ENCODE measurements at regions not wholly inside any gene's neighbourhood (a gene's known extent, or its start where the extent isn't known, plus 50 kb on each side); places are given as distances from the start of the nearest gene placed in this dataset.

DNA sequence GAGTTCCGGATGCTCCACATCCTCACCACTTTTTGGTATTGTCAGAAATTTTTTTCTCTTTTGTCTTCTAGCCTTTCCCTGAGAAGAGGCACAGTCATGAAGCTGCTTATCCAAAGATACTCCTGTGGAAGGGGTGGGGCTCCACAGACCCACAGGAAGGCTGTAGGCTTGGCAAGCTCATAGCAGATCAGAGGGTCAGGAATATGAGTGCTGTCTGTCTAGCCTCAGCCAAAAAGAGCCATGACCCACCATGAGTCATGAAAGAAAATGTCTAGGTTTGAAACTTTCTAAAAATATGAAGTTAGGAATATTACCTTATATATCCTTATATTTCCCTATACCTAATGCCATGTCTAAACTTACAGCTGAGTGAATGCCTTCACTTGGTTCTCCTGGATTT lies 118.2 kb upstream of the THBS1 start:
- no peak overlapping the region for H3K56ac ChIP-seq (replicated peaks; ENCODE audit: insufficient read length, low read depth, low read length)
- TF ChIP-seq, protein P1, sequence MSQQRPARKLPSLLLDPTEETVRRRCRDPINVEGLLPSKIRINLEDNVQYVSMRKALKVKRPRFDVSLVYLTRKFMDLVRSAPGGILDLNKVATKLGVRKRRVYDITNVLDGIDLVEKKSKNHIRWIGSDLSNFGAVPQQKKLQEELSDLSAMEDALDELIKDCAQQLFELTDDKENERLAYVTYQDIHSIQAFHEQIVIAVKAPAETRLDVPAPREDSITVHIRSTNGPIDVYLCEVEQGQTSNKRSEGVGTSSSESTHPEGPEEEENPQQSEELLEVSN (IDR thresholded peaks at IDR 0.05): no peak
- no peak for TF ChIP-seq EP300 (IDR thresholded peaks at IDR 0.05; ENCODE audit: borderline replicate concordance in 1 of 2, low read depth in 2 of 2, low read length in 2 of 2)
- no peak for TF ChIP-seq KDM1A (IDR thresholded peaks at IDR 0.05; ENCODE audit: borderline replicate concordance, low read length)
- TF ChIP-seq JUN (IDR thresholded peaks at IDR 0.05; ENCODE audit: low read depth, low read length): no peak
- no peak for TF ChIP-seq SP2 (IDR thresholded peaks at IDR 0.05; ENCODE audit: low read length)
- no peak for TF ChIP-seq BRCA1 (IDR thresholded peaks at IDR 0.05; ENCODE audit: low read depth, low read length)
- no peaks in the 10 kb centered on the region for H3K23me2 ChIP-seq (ENCODE audit: low read depth, low read length)
- FAIRE-seq (no peak), DNase-seq (ENCODE audit: low read depth in 1 of 2, low spot score in 2 of 2) (no peak)
- H2BK5ac ChIP-seq (ENCODE audit: low read depth, low read length): no peak overlapping the region
- POLR2A ChIA-PET (ENCODE audit: partially characterized antibody): no interaction called here
- no peak overlapping the region for H2BK15ac ChIP-seq (ENCODE audit: low read length)
- H2AK5ac ChIP-seq (ENCODE audit: low read depth, low read length): no peak overlapping the region
- H2BK120ac ChIP-seq (replicated peaks; ENCODE audit: low read depth, low read length): no peak overlapping the region
- H4K91ac ChIP-seq (replicated peaks; ENCODE audit: insufficient read length, low read length): no peak overlapping the region
- H3K4me1 ChIP-seq (replicated peaks in 1 of 4; ENCODE audit: control insufficient read depth in 3 of 4, insufficient read depth in 4 of 4, low read length in 3 of 4): no peaks in the 10 kb centered on the region; a peak in 1 of 7 replicates
- H3K4me3 ChIP-seq (ENCODE audit: extremely low read depth in 1 of 4, insufficient read depth in 2 of 4, low read depth in 3 of 4, low read length in 4 of 4): no peak overlapping the region
- CTCF ChIA-PET (ENCODE audit: partially characterized antibody): interaction anchor here (1.0 to 1.5 kb wide), 2 partner anchors 11 to 97 kb away, joined by 3 read pairs; no protein-coding TSS in a partner anchor
- H2BK12ac ChIP-seq (ENCODE audit: low read depth, low read length): no peak overlapping the region
- no peak overlapping the region for H3K4me2 ChIP-seq (ENCODE audit: insufficient read depth in 1 of 2, low read depth in 2 of 2, low read length in 2 of 2)
- H3K36me3 ChIP-seq (ENCODE audit: control insufficient read depth in 2 of 4, insufficient read depth in 4 of 4, low read length in 3 of 4): no peaks in the 10 kb centered on the region
- no peak overlapping the region for H3K18ac ChIP-seq (ENCODE audit: extremely low read depth, low read length)
- no peaks in the 10 kb centered on the region for H3K79me1 ChIP-seq (ENCODE audit: low read depth, low read length)
- no peak overlapping the region for H4K5ac ChIP-seq (ENCODE audit: insufficient read length, low read depth, low read length)
- no peak overlapping the region for H3K9ac ChIP-seq (replicated peaks in 1 of 4; ENCODE audit: extremely low read depth in 1 of 4, low read depth in 3 of 4, low read length in 3 of 4)
- no peak overlapping the region for H3K4ac ChIP-seq (replicated peaks; ENCODE audit: insufficient read length, low read depth, low read length)
- H3K9me3 ChIP-seq (ENCODE audit: insufficient read depth in 2 of 2, low read depth in 1 of 2, low read length in 1 of 2): no peaks in the 10 kb centered on the region
- 77% methylated on average over 1 of the region's 1 CpG; no CpG with 5 or more reads in 1 of the 2 experiments for WGBS, 2 experiments (ENCODE audit: extremely low coverage in 1 of 2, insufficient coverage in 1 of 2, insufficient read length in 1 of 2, insufficient replicate concordance in 2 of 2, low coverage in 1 of 2, low lambda C conversion rate in 2 of 2, missing lambda C conversion rate in 1 of 2)
- H2BK20ac ChIP-seq (ENCODE audit: low read length): no peak overlapping the region
- H3K14ac ChIP-seq (ENCODE audit: insufficient read length): no peak overlapping the region
- no peaks in the 10 kb centered on the region for H3K79me2 ChIP-seq (ENCODE audit: control insufficient read depth in 1 of 2, insufficient read depth in 2 of 2, low read length in 2 of 2)
- H3K23ac ChIP-seq (ENCODE audit: insufficient read length): no peak overlapping the region
- H3K27me3 ChIP-seq (replicated peaks in 1 of 4; ENCODE audit: control insufficient read depth in 3 of 4, extremely low read depth in 1 of 4, insufficient read depth in 3 of 4, low read length in 3 of 4): no peaks in the 10 kb centered on the region
- no peak overlapping the region for H3K27ac ChIP-seq (ENCODE audit: low read depth, low read length)
- H2AFZ ChIP-seq (ENCODE audit: low read length): no peak overlapping the region
- H4K8ac ChIP-seq (ENCODE audit: extremely low read depth, insufficient read depth, low read length): no peak overlapping the region
- H4K20me1 ChIP-seq (replicated peaks in 1 of 2; ENCODE audit: control insufficient read depth in 1 of 2, insufficient read depth in 2 of 2, low read length in 2 of 2): no peaks in the 10 kb centered on the region
